ENCODE measurements at regions not wholly inside any gene's neighbourhood (a gene's known extent, or its start where the extent isn't known, plus 50 kb on each side); places are given as distances from the start of the nearest gene placed in this dataset.

DNA sequence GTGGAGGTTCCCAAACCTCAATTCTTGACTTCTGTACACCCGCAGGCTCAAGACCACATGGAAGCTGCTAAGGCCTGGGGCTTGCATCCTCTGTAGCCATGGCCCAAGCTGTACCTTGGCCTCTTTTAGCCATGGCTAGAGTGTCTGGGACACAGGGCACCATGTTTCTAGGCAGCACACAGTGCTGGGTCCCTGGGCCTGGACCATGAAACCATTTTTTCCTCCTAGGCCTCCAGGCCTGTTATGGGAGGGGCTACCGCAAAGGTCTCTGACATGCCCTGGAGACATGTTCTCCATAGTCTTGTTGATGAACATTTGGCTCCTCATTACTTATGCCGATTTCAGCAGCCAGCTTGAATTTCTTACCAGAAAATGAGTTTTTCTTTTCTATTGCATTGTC lies 701.4 kb downstream of the FGF9 start:
- DNase-seq = no peak

- no peak for DNase-seq
Measured at GRCh38 chr13:22375151-22375550, 704.3 kb downstream of the FGF9 start.

DNA sequence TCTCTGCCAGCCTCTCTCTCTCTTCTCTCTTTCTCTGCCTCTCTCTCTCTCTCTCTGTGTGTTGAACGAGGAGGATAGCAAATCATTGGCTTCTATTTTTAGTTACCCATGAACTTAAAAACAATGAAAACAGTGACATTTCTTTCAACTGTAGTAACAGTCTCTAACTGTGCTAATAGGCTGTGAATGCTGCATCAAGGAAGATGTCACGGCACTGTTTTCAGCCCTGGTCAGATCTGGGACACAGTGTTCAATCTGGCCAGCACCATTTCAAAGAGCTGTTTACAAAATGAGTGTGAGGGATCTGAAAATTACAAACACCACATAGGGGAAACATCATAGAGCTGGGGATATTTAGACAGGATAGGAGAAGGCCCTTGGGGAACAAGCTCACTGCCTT lies 717.0 kb downstream of the FGF9 start:
- no peak for DNase-seq

GRCh38 chr13:22399801-22400420 lies 729.0 kb downstream of the FGF9 start:
- no peak for DNase-seq

GRCh38 chr13:22402682-22403081 lies 731.8 kb downstream of the FGF9 start:
- DNase-seq = no peak

GRCh38 chr13:22403144-22403543 lies 732.3 kb downstream of the FGF9 start:
- no peak for DNase-seq

DNA sequence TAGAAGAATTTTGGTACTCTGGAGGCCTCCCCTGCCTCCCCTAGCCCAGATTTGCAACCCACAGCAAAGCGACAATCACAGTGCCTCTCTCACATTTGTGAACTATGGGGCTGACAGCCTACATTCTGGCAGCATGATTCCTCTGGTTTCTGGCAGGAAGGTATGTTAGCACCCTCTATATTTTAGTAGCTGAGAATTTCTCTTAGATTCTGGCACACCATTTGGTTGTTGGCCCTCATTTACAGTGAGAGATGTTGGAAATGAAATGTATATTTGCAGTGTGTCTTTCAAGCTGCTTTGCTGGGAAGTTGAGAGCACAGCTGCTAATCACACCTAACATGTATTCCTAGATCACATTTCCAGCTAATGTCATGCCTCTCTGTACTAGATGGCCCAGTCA lies 735.0 kb downstream of the FGF9 start:
- DNase-seq = no peak

GRCh38 chr13:22412452-22412851 lies 741.6 kb downstream of the FGF9 start:
- no peak for DNase-seq

DNA sequence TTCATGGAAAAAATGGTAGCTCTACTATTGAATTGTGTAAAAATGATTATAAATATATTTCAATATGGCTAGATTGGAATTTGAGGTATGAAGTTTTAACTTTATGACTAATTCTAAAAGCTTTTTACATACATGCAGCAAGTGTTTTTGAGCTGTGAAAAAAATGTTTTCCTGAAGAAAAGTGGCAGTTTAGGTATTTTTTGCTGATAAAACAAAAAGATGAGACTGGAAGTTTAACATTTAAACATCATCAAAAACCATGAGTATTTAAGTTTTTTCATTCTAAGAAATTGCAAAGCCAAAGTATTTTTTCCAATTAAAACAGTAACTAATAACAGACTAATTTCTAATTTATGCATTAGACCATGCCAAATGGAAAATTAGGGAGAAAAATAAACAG lies 751.1 kb downstream of the FGF9 start:
- no peak for DNase-seq

DNA sequence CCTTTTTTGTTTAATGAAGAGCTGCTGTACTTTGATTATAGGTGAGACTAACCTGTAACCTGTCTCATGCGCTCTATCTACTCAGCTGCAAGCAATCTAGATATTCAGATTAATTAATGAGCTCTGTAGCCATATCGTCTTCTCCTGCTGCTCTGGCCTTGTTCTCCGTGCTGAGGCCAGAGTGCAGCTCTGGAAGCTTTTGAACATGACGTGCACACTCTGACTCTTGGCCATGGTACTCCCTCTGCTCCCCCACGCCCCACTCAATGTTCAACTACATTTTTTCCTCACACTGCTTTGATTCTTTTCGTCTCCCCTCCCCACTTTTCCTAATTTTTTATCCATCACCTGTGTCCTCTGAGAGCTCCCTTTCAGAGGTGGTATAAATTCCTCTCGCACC lies 751.8 kb downstream of the FGF9 start:
- DNase-seq = no peak

DNA sequence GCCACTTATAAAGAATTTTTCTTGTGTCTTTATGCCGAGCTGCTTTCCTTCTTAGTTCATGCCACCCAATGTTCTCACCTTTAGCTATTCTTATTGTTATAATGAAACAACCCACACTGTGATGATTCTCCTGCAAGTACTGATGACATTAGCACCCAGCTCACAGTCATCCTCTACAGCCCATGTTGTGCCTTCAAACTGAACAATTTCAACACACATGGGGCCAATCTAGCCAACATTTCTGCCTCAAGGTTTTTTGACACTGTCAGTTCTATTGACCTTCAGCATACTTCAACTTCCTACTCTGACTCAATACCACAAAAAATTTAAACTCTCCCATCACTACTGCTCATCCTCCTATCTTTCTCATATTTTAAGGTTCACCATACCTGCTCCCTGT lies 752.4 kb downstream of the FGF9 start:
- DNase-seq = no peak

- DNase-seq = no peak
Measured at GRCh38 chr13:22425087-22425486, 754.2 kb downstream of the FGF9 start.

DNA sequence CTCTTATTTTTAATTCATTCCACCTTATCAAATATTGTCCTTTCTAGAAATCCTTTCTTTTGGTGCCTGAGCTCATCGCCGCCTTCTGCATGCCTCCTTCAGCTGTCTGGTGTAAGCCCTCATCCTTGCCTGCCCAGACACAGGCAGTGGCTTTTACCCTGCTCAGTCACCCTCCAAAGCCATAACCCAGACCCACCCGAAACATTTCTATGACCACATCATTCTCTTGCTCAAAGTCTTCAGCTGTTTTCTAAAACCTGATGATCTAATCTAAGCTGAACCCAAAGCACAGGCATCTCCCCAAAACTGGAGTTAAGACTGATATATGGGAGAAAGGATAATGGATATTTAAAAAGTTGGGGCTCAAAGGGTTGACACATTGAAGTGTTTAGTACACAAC lies 753.7 kb upstream of the SGCG start:
- DNase-seq = no peak

- DNase-seq = no peak
Measured at GRCh38 chr13:22427783-22428182, 753.0 kb upstream of the SGCG start.

DNA sequence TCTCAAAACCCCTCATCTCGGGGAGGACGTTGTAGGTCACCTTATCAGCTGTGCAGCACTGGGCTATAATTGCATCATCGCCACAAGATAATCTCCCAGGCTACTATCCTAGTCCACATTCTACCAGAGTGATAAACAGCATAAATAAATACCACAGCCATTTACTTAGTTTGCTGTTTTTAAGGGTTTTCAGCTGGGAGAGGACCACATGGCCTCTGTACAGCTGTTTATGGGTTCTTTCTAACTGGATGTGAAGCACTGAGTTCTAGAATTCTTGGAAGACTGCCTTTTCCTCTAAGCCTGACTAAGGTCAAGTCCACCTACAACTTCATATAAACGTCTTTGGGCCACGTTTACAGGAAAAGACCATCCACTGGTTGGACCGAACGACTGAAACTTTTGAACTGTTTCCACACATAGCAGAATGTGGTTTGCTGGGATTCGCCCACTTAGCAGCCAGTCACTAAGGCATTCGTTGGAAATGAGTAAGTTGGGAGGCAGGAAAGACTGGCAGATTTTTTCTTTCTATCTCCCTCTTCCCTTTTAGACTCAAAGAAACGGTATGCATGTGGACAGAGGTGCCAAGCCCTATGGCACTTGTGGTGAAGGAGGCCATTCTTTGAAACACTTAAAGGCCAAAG lies 752.5 kb upstream of the SGCG start:
- no peak for DNase-seq

DNA sequence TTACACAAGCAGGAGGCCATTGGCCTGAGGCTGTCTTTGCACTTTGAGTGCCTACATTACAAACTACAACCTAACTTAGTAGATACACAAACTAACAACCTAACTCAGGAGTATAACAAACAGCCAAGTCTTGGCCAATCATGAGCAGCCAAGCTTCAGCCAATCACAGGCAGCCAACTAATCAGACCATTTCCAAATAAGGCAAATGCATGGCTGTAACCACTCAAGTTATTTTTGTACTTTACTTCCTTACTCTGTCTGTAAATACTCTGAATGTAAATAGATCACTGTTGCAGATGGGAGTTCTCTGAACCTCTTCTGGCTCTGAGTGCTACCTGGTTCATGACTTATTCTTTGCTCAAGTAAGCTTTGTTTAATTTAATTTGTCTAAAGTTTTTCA lies 748.1 kb upstream of the SGCG start:
- no peak for DNase-seq

DNA sequence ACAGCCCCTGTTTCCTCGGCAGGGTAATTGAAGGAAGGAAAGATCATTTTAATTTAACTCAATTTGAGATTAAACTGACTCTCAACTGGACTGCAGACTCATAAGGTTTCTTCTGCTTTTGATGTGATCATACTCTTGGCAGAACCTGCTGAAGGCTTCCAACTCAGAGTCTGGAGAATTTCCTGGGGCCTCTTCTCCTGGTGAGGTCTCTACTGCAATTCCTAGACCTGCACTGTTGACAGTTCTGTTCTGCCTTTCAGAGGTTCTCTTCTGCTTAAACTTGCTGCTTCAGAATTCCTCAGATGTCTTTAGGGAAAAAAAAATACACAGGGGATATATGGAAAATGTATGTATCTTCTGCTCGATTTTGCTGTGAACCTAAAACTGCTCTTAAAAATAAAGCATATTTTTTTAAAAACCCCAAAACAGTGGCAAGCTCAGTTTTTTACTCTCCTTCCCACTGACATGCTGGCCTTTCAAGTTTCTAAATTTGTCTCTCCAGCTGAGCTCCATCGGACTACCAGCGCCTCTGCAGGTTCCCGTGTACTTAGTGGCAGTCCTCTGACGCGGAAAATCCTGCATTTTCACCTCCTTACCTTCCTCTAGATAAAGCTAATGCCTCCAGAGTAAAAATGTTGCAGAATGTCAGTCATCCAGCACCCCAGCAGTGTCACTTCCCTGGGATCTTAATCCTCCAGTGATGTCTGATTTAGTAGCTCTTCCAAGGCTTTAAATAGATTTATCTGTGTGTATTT lies 733.5 kb upstream of the SGCG start:
- no peak for DNase-seq

GRCh38 chr13:22449251-22449650 lies 731.5 kb upstream of the SGCG start:
- DNase-seq = no peak

DNA sequence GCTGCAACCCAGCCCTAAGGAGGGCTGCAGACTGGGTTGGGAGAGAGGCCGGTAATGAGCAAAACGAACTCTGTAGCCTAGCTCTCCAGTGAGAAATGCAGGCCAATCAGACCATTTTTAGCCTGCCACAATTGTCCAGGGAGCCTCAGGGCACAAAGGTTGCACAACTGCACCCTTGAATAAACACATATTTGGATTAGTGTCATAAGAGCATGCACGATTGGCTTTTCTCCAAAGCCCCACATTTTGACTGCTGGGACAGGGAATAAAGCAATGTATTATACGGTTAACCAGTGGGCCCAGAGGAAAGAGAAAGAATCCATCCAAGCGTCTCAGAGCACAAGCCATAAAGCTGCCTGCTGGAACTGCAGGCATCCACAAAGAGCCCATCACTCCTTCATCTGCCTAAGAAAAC lies 729.4 kb upstream of the SGCG start:
- no peak for DNase-seq

DNA sequence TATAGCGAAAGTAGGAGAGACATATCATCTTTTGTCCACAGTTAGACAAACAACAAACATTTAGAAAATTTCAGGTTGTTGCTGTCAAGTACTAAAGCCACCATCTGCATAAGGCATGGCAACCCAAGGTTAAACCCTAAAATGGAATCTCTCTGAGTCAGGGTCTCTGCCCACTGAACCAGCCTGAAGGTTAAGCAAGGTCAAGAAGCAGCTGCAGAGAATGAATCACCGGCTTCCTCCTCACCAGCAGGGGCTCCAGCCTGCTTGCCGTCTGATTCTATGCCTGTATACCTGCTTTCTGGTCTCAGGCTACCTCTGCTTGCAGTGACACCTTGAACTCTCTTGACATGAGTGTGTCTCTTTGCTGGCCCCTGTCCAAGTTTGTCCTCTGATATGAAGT lies 726.2 kb upstream of the SGCG start:
- no peak for DNase-seq

DNA sequence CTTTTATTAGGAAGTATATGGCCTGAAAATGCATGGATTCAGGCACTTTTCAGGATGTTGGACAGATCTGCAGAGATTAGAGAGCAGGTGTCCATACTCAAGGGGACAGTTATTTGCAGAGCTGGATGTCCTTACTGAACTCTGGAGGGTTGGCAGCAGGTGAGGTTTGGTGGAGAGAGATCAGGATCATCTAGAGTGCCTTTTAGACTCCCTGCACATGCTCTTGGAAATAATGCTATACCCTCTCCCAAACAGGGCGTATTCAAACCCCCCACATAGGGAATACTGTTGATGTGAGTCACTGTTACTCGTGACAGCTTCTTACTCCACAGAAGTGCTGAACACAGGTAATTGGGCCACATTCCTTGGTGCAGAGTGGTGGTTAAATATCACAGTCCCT lies 725.7 kb upstream of the SGCG start:
- DNase-seq = no peak

GRCh38 chr13:22461854-22462490 lies 718.8 kb upstream of the SGCG start:
- DNase-seq = no peak

- no peak for DNase-seq
Measured at GRCh38 chr13:22463089-22463488, 717.7 kb upstream of the SGCG start.

DNA sequence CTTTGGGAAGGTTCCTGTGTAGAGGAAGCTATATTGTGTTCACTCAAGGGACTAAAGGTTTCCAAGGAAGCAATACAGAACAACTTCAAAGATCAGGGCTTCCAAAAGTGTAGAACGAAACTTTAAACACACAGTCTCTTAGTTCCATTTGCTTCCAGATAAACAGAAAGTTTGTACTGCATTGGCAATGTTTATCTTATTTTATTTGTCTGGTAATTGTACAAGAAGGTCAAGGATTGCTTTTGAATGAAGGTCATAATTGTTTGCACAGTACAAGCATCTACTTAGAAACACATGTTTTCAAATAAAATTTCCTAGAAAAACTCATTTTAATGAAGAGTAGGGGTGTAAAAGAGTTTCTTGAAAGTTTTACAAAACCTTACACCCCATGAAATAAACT lies 712.7 kb upstream of the SGCG start:
- DNase-seq = no peak

All from Kasumi-1 (cell line).